ENCODE measurements at regions not wholly inside any gene's neighbourhood (a gene's known extent, or its start where the extent isn't known, plus 50 kb on each side); places are given as distances from the start of the nearest gene placed in this dataset.
"Not testable (repeated sequence)": the region's sequence is repeated elsewhere in the genome, so short reads cannot be mapped to it uniquely, and the experiment has no call there.

GRCh38 chr4:13902146-13902545, 274.6 kb upstream of the BOD1L1 start:
- DNase-seq (ENCODE audit: low read depth), result no peak

- DNase-seq (ENCODE audit: low read depth), result no peak
Observed at GRCh38 chr4:13903061-13903460, 275.5 kb upstream of the BOD1L1 start.

- DNase-seq (ENCODE audit: low read depth), result no peak
Observed at GRCh38 chr4:13903901-13904300, 276.4 kb upstream of the BOD1L1 start.

GRCh38 chr4:13905543-13905942, 278.0 kb upstream of the BOD1L1 start:
- DNase-seq (ENCODE audit: low read depth), result no peak

- no peak for DNase-seq (ENCODE audit: low read depth)
Observed at GRCh38 chr4:13906727-13907126, 279.2 kb upstream of the BOD1L1 start.

- peak; percentile 93 for DNase-seq (ENCODE audit: low read depth)
Observed at GRCh38 chr4:13907255-13907751, 279.8 kb upstream of the BOD1L1 start.

GRCh38 chr4:13908455-13908854, 280.9 kb upstream of the BOD1L1 start:
- no peak for DNase-seq (ENCODE audit: low read depth)

- DNase-seq (ENCODE audit: low read depth), result no peak
Observed at GRCh38 chr4:13910556-13910955, 283.0 kb upstream of the BOD1L1 start.

DNA sequence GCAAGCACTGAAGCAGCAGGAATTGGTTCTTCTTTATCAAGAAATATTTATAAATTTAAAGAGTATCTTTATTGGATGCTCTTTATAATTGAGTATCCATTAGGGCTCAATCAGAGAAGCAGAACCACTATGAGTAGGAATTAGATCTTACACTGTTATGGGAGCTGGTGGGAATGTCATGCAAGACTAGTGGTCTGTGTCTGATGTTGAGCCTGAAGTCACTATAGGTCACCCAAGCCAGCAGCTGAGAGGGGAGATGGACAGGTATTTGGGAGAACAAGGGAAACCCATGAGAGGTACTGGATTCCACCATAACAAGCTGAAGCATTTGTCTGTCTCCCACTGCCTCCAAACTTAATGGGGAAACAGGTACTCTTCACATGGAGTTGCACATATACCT, 283.7 kb upstream of the BOD1L1 start:
- DNase-seq (ENCODE audit: low read depth), result no peak

GRCh38 chr4:13912436-13912925, 285.0 kb upstream of the BOD1L1 start:
- DNase-seq (ENCODE audit: low read depth), result no peak

DNA sequence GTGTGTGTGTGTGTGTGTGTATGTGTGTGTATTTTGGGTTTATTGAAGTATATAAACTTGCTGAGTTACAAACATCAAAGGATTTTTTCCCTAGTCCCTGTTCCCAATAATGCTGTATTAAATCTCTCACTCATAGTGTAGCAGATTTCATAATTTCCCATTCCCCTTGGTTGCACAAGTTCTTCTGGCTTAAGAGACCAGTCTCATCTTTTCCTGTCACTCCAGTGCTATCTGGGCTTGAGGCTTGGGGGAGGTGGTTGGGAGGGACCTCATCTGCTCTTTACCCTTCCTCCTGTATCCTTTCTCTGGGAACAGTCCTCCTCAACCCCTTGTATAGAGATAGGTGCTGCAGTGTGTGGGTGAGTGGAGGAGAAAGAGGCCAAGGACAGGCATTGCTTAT, 285.4 kb upstream of the BOD1L1 start:
- peak; percentile 73 for DNase-seq (ENCODE audit: low read depth)

GRCh38 chr4:13917015-13917414, 289.5 kb upstream of the BOD1L1 start:
- DNase-seq (ENCODE audit: low read depth), result peak; percentile 90

- DNase-seq (ENCODE audit: low read depth), result peak; percentile 97
Observed at GRCh38 chr4:13918110-13918509, 290.6 kb upstream of the BOD1L1 start.

GRCh38 chr4:13918991-13919441, 291.5 kb upstream of the BOD1L1 start:
- peak; percentile 99 for DNase-seq (ENCODE audit: low read depth)

DNA sequence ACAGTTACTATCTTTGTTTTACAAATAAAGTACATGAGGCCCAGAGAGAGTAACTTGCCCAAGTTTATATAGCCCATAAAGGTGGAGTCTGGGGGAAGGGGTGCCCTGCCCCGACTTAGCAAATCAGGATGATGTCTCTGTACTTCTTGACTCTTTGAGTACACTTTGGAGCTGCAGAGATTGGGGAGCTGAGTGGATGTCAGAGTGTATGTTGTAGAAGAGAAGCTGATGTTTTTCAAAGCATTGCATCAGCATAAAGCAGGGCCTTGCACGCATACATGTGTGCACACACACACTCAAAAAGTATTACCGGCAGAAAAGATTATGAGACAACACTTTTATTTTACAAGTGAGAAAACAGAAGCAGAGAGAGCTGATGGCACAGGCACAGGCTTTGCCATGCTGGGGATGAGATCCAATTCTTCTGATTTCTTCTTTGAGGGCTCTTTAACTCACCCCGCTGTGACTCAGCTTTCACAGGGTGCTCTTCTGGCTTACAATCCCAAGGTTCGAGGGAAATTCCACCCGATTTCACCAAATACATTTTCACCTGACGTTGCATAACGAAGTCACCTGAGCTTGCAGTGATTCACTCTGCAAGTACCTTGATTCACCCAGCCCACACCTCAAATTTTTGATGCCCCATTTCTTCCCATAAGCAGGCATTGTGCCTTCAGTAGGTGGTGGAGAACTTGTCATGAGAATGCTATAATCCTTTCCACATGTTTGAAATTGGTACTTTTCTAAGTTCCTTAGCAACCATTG, 292.8 kb upstream of the BOD1L1 start:
- DNase-seq (ENCODE audit: low read depth), result no peak

DNA sequence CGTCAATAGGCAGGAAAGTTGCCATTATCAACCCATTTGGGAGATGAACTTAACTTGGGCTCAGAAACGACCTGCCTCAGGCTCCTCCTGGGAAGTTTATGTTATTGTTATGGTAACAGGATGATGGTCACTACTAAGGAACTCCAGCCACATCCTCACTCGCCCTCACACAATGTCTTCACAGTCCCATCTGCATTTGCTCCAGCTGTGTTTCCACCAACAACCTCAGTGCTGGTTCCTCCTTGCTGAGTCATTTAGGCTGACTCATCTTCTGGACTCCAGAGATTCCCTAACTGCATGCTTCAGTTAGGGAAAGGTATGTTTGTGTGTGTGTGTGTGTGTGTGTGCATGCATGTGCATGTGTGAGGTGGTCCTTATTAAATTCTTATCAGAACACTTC, 293.4 kb upstream of the BOD1L1 start:
- peak; percentile 100 for DNase-seq (ENCODE audit: low read depth)

GRCh38 chr4:13921805-13922204, 294.3 kb upstream of the BOD1L1 start:
- no peak for DNase-seq (ENCODE audit: low read depth)

- no peak for DNase-seq (ENCODE audit: low read depth)
Observed at GRCh38 chr4:13922459-13922858, 294.9 kb upstream of the BOD1L1 start.

GRCh38 chr4:13922873-13923645, 295.5 kb upstream of the BOD1L1 start:
- no peak for DNase-seq (ENCODE audit: low read depth)

DNA sequence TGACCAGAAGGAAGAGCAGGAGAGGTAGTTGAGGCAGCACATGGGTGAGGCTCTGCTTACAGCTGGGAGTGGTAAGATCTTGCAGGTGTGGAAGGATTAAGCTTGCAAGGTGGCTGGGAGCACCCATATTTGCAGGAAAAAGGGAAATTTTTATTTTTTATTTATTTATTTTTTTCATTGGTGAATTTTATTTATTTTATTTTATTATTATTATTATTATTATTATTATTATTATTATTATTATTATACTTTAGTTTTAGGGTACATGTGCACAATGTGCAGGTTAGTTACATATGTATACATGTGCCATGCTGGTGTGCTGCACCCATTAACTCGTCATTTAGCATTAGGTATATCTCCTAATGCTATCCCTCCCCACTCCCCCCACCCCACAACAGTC, 297.4 kb upstream of the BOD1L1 start:
- not testable (repeated sequence) for DNase-seq (ENCODE audit: low read depth)

DNA sequence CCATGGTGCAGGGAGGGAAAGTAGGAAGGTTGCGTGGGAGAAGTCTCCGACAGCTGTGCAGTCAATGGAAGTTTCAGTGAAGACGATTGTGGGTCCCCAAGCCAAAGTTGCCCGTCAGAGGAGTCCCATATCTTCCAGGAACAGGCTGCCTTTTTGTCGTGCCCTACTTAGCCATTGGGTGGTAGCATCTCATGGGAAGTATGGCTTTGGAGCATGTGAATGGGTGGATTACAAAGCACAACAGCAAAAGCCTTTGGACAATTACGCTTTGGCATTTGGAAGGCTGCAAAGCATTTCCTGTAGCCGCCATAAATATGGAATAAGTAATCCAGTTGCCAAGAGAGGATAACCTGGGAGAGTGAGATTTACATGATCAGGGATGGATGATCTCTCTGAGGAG, 300.7 kb upstream of the BOD1L1 start:
- no peak for DNase-seq (ENCODE audit: low read depth)

DNA sequence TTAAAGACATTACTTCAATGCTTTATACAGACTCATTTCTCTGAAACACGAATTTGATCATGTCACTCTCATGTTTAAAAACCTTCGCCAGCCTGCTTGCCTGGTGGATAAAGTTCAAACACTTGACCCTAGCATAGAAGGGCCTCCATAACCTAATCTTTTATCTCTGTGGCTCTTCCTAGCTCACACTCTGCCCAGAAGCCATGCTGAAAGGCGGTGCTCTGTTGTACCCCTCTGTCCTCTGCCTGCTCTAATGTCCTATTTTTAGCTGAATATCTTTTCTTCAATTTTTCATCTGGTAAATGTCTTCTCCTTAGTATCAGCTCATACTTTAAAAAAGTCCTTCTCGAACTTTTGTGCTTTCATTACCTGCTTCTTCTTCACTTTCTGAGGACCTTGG, 302.6 kb upstream of the BOD1L1 start:
- DNase-seq (ENCODE audit: low read depth), result no peak

DNA sequence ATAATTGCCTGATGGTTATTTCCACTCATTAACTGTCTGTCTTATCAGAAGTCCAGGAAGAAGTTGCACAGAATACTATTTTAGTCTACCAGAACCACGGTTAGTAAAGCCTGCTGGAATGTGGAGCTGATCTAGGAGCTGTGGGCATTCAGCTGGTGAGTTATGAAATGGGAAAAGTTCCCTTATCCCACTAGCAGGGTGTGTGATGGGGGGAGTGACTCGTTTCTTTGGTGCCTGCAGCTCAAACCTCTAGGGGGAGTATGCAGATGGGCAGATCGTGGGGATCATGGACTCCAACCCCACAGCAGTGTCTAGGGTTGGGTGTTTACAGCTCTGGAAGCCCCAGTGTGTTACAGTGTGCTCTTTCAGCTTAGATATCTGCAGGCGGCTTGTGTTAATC, 305.7 kb upstream of the BOD1L1 start:
- DNase-seq (ENCODE audit: low read depth), result peak; percentile 33

Measured in stromal cell of bone marrow (primary cell).